ENCODE measurements at regions not wholly inside any gene's neighbourhood (a gene's known extent, or its start where the extent isn't known, plus 50 kb on each side); places are given as distances from the start of the nearest gene placed in this dataset.

DNA sequence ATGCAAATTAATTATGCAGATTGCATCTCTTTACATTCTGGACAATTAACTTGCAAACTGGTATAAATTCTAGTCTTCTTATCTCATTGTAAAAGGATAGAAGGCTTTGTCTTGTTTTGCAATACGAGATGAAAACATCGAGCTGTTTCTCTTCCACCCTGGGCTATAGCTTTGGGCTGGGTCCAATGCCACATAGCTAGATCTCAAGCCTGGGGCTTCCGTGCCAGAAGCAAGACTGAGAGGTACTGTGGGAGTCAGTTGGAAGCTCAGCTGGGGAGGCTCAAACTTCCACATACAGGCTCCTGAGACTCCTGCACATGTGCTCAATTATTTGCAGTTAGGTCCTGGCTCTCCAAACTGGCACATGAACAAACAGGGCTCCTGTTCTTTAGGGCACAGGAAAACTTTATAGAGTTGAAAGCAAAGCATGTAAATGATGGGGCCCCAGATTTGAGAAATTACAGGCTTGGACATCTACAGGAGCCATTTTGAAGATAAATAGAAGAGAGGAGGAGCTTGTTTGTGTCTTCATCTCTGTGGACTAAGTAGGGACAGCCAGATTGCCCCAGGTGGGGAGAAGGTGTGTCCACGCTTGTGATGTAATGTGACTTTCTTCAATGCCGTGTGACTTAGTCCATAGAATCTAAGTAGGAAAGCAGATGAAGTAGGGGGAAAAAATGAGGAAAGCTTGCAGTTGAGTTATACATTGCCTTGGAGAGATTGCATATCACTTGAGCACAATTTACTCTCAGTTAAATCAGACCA is 65.9 kb upstream of the SIPA1L2 start (continued):
- TF ChIP-seq, protein P1, sequence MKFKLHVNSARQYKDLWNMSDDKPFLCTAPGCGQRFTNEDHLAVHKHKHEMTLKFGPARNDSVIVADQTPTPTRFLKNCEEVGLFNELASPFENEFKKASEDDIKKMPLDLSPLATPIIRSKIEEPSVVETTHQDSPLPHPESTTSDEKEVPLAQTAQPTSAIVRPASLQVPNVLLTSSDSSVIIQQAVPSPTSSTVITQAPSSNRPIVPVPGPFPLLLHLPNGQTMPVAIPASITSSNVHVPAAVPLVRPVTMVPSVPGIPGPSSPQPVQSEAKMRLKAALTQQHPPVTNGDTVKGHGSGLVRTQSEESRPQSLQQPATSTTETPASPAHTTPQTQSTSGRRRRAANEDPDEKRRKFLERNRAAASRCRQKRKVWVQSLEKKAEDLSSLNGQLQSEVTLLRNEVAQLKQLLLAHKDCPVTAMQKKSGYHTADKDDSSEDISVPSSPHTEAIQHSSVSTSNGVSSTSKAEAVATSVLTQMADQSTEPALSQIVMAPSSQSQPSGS (IDR thresholded peaks at IDR 0.05; ENCODE audit: low read length): no peak
- no peak for TF ChIP-seq CREB1 (IDR thresholded peaks at IDR 0.05)
- no peak for TF ChIP-seq SP4 (IDR thresholded peaks at IDR 0.05; ENCODE audit: low read length)
- TF ChIP-seq EZH2 (IDR thresholded peaks at IDR 0.05; ENCODE audit: low read depth, low read length, severe bottlenecking): no peak
- no peak for TF ChIP-seq SP2 (IDR thresholded peaks at IDR 0.05; ENCODE audit: low read length)
- TF ChIP-seq ASH2L (IDR thresholded peaks at IDR 0.05; ENCODE audit: low read length): no peak
- TF ChIP-seq BACH1 (IDR thresholded peaks at IDR 0.05; ENCODE audit: low read length): no peak
- no peak for TF ChIP-seq SUZ12 (IDR thresholded peaks at IDR 0.05; ENCODE audit: low read length)

Measured in H1 (cell line).